Panc1 (cell line): ENCODE measurements at regions not wholly inside any gene's neighbourhood (a gene's known extent, or its start where the extent isn't known, plus 50 kb on each side); places are given as distances from the start of the nearest gene placed in this dataset.

Experiments
- CTCF ChIP-seq: fragments of 450-650 bp; IDR thresholded peaks from 2 replicates; pipeline ENCODE4 v1.5.1; 2017; ENCODE audit warnings: mild to moderate bottlenecking
- POLR2AphosphoS5 ChIP-seq: IDR thresholded peaks from 2 replicates; pipeline ENCODE4 v1.6.1; 2012; ENCODE audit warnings: mild to moderate bottlenecking, low read depth, low read length, moderate library complexity

GRCh38 chr1:60813071-60813470, 269.3 kb upstream of the NFIA start:
- TF ChIP-seq CTCF (no peak), POLR2AphosphoS5 (no peak)
